ENCODE measurements at regions not wholly inside any gene's neighbourhood (a gene's known extent, or its start where the extent isn't known, plus 50 kb on each side); places are given as distances from the start of the nearest gene placed in this dataset.

- no peak for TF ChIP-seq FOXP2 (optimal IDR thresholded peaks at IDR 0.05; ENCODE audit: borderline replicate concordance, extremely low read depth, extremely low read length, insufficient read depth)
- TF ChIP-seq TAF1 (IDR thresholded peaks at IDR 0.05; ENCODE audit: borderline replicate concordance, insufficient read depth, low read length), result no peak
- no peak for TF ChIP-seq SIN3A (IDR thresholded peaks at IDR 0.05; ENCODE audit: borderline replicate concordance, insufficient read depth, low read length)
- no peak for TF ChIP-seq POLR2AphosphoS5 (IDR thresholded peaks at IDR 0.05; ENCODE audit: low read depth, low read length)
- TF ChIP-seq, protein P1, sequence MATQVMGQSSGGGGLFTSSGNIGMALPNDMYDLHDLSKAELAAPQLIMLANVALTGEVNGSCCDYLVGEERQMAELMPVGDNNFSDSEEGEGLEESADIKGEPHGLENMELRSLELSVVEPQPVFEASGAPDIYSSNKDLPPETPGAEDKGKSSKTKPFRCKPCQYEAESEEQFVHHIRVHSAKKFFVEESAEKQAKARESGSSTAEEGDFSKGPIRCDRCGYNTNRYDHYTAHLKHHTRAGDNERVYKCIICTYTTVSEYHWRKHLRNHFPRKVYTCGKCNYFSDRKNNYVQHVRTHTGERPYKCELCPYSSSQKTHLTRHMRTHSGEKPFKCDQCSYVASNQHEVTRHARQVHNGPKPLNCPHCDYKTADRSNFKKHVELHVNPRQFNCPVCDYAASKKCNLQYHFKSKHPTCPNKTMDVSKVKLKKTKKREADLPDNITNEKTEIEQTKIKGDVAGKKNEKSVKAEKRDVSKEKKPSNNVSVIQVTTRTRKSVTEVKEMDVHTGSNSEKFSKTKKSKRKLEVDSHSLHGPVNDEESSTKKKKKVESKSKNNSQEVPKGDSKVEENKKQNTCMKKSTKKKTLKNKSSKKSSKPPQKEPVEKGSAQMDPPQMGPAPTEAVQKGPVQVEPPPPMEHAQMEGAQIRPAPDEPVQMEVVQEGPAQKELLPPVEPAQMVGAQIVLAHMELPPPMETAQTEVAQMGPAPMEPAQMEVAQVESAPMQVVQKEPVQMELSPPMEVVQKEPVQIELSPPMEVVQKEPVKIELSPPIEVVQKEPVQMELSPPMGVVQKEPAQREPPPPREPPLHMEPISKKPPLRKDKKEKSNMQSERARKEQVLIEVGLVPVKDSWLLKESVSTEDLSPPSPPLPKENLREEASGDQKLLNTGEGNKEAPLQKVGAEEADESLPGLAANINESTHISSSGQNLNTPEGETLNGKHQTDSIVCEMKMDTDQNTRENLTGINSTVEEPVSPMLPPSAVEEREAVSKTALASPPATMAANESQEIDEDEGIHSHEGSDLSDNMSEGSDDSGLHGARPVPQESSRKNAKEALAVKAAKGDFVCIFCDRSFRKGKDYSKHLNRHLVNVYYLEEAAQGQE (IDR thresholded peaks at IDR 0.05; ENCODE audit: insufficient read depth in 1 of 2, low read depth in 2 of 2, low read length in 2 of 2), result no peak
Observed at GRCh38 chr5:8033261-8033660, 164.3 kb downstream of the MTRR start.

- TF ChIP-seq SIN3A (IDR thresholded peaks at IDR 0.05; ENCODE audit: borderline replicate concordance, insufficient read depth, low read length), result no peak
- no peak for TF ChIP-seq TAF1 (IDR thresholded peaks at IDR 0.05; ENCODE audit: borderline replicate concordance, insufficient read depth, low read length)
- TF ChIP-seq, protein P1 (IDR thresholded peaks at IDR 0.05; ENCODE audit: insufficient read depth in 1 of 2, low read depth in 2 of 2, low read length in 2 of 2), result no peak
- no peak for TF ChIP-seq FOXP2 (optimal IDR thresholded peaks at IDR 0.05; ENCODE audit: borderline replicate concordance, extremely low read depth, extremely low read length, insufficient read depth)
- no peak for TF ChIP-seq POLR2AphosphoS5 (IDR thresholded peaks at IDR 0.05; ENCODE audit: low read depth, low read length)
Observed at GRCh38 chr5:8034852-8035251, 165.9 kb downstream of the MTRR start.

DNA sequence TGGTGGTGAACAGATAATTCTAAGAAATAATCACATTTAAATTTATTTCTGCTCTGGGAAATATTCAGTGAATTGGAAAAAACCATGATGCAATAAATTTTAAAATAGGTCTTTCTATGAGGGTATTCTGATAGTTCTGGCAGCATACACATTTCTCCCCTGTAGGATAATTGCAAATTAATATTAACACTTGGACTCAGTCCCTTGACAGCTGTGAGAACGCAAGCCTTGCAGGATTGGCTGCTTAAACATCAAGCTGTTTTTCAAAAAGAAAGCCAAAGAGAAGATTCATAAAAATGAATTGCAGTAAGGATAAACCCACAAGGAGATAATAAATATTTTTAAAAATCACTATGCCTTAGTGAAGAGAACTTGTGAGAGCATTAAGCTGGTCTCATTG, 180.0 kb downstream of the MTRR start:
- TF ChIP-seq SIN3A (IDR thresholded peaks at IDR 0.05; ENCODE audit: borderline replicate concordance, insufficient read depth, low read length) (no peak), FOXP2 (optimal IDR thresholded peaks at IDR 0.05; ENCODE audit: borderline replicate concordance, extremely low read depth, extremely low read length, insufficient read depth) (no peak), TAF1 (IDR thresholded peaks at IDR 0.05; ENCODE audit: borderline replicate concordance, insufficient read depth, low read length) (no peak), POLR2AphosphoS5 (IDR thresholded peaks at IDR 0.05; ENCODE audit: low read depth, low read length) (no peak)
- TF ChIP-seq, protein P1 (IDR thresholded peaks at IDR 0.05; ENCODE audit: insufficient read depth in 1 of 2, low read depth in 2 of 2, low read length in 2 of 2), result no peak

- TF ChIP-seq TAF1 (IDR thresholded peaks at IDR 0.05; ENCODE audit: borderline replicate concordance, insufficient read depth, low read length), result no peak
- TF ChIP-seq FOXP2 (optimal IDR thresholded peaks at IDR 0.05; ENCODE audit: borderline replicate concordance, extremely low read depth, extremely low read length, insufficient read depth), result no peak
- TF ChIP-seq SIN3A (IDR thresholded peaks at IDR 0.05; ENCODE audit: borderline replicate concordance, insufficient read depth, low read length), result no peak
- TF ChIP-seq POLR2AphosphoS5 (IDR thresholded peaks at IDR 0.05; ENCODE audit: low read depth, low read length), result no peak
- TF ChIP-seq, protein P1 (IDR thresholded peaks at IDR 0.05; ENCODE audit: insufficient read depth in 1 of 2, low read depth in 2 of 2, low read length in 2 of 2), result no peak
Observed at GRCh38 chr5:8050616-8051175, 181.7 kb downstream of the MTRR start.

Measured in PFSK-1 (cell line).